Esophagus muscularis mucosa (tissue), 4 donors: ENCODE measurements at regions not wholly inside any gene's neighbourhood (a gene's known extent, or its start where the extent isn't known, plus 50 kb on each side); places are given as distances from the start of the nearest gene placed in this dataset.

Experiments
- DNase-seq: peaks from one replicate; pipeline ENCODE4 v3.0.0-alpha.2; 2017; ENCODE audit errors: extremely low spot score
- H3K27ac ChIP-seq, 4 donors: fragments of 200-600 bp; sonication (generic); replicated peaks in 1 of 4; 1 replicate in 3 of 4; 2 replicates in 1 of 4; pipeline ENCODE4 v1.5.1; 2016 to 2019; ENCODE audit warnings: mild to moderate bottlenecking in 1 of 4
- H3K27me3 ChIP-seq, 4 donors: fragments of 200-600 bp; sonication (generic); one replicate each; pipeline versions ENCODE4 v1.5.1 to v1.6.0; 2016 to 2019
- H3K36me3 ChIP-seq, 4 donors: fragments of 200-600 bp; sonication (generic); one replicate each; pipeline ENCODE4 v1.5.1; 2016 to 2019
- H3K4me1 ChIP-seq, 4 donors: fragments of 200-600 bp; sonication (generic); one replicate each; pipeline ENCODE4 v1.5.1; 2016 to 2019
- H3K4me3 ChIP-seq, 4 donors: fragments of 200-600 bp; sonication (generic); 1 replicate in 2 of 4; 2 replicates in 2 of 4; pipeline ENCODE4 v1.5.1; 2016 to 2019; ENCODE audit warnings: mild to moderate bottlenecking in 4 of 4, moderate library complexity in 1 of 4
- H3K9me3 ChIP-seq, 4 donors: fragments of 200-600 bp; sonication (generic); 1 replicate in 3 of 4; 2 replicates in 1 of 4; pipeline ENCODE4 v1.5.1; 2016 to 2019
- CTCF ChIP-seq, 3 experiments: fragments of 200-600 bp in 2 of 3; fragments of 450-650 bp in 1 of 3; sonication (generic) in 2 of 3; IDR thresholded peaks; one replicate each; pipeline ENCODE4 v1.5.1; 2017 to 2019; ENCODE audit warnings: antibody characterized with exemption in 3 of 3, mild to moderate bottlenecking in 2 of 3, moderate library complexity in 1 of 3
- EP300 ChIP-seq: sonication (generic); formaldehyde crosslinking; IDR thresholded peaks from one replicate; pipeline ENCODE4 v1.6.1; 2017; ENCODE audit warnings: antibody characterized with exemption
- POLR2A ChIP-seq: fragments of 450-650 bp; IDR thresholded peaks from one replicate; pipeline ENCODE4 v1.6.1; 2017; ENCODE audit warnings: antibody characterized with exemption, moderate library complexity, mild to moderate bottlenecking, low read depth
- POLR2AphosphoS5 ChIP-seq, 2 donors: sonication (generic); formaldehyde crosslinking; IDR thresholded peaks; one replicate each; pipeline ENCODE4 v1.6.1; 2017; ENCODE audit warnings: antibody characterized with exemption in 2 of 2
- WGBS: methylation state at CpG from one replicate; pipeline ENCODE4 v1.1.5; 2018; 5-methylcytosine and 5-hydroxymethylcytosine counted together
- intact Hi-C: fragments of 100-400 bp; cut with DNase I; formaldehyde crosslinking; loops from one replicate; pipeline ENCODE4 v1.15.1; 2023

GRCh38 chr14:104244221-104245011 lies 106.0 kb downstream of the KIF26A start:
- peaks cover 0 to 17% (median 0%) of the 10 kb centered on the region in 4 donors for H3K27me3 ChIP-seq
- intact Hi-C loops, result no loop called here
- no peak overlapping the region for H3K27ac ChIP-seq
- DNase-seq, result no peak
- 85% methylated on average over 15 of the region's 23 CpGs for WGBS
- H3K9me3 ChIP-seq, result peaks cover 0 to 30% (median 21%) of the 10 kb centered on the region in 4 donors
- no peak overlapping the region for H3K4me3 ChIP-seq
- no peaks in the 10 kb centered on the region for H3K36me3 ChIP-seq
- TF ChIP-seq POLR2AphosphoS5 (IDR thresholded peaks at IDR 0.05), result no peak
- TF ChIP-seq POLR2A, result no peak
- no peak for TF ChIP-seq EP300
- no peak for TF ChIP-seq CTCF (IDR thresholded peaks at IDR 0.05)
- H3K4me1 ChIP-seq, result no peaks in the 10 kb centered on the region

- WGBS, result 95% methylated on average over 3 of the region's 3 CpGs
- TF ChIP-seq CTCF (IDR thresholded peaks at IDR 0.05), result no peak
- no peak for TF ChIP-seq EP300
- no peak for TF ChIP-seq POLR2AphosphoS5 (IDR thresholded peaks at IDR 0.05)
- no peak for TF ChIP-seq POLR2A
- Histone ChIP-seq H3K9me3 (peaks cover 0 to 30% (median 21%) of the 10 kb centered on the region in 4 donors), H3K27ac (no peak overlapping the region), H3K4me1 (no peaks in the 10 kb centered on the region), H3K27me3 (peaks cover 0 to 12% (median 0%) of the 10 kb centered on the region in 4 donors), H3K36me3 (no peaks in the 10 kb centered on the region), H3K4me3 (no peak overlapping the region)
- no peak for DNase-seq
- intact Hi-C loops, result no loop called here
These were observed 106.7 kb downstream of the KIF26A start for GRCh38 chr14:104245075-104245474.

DNA sequence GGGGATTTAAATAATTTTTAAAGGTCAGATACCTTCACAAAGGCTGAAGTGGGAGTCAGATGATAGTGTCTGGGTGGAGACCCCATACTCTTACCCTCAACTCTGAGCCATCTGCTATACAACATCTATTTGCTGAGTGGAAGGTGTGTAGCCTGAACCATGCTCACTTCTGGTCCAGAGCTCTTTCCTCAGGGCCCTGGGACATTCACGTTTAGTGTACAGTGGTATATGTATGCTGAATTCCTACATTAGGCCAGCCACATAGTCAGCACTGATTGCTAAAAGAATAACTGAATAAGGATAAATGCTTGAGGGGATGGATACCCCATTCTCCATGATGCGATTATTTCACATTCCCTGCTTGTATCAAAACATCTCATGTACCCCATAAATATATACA lies 107.3 kb downstream of the KIF26A start:
- WGBS, result 93% methylated on average over 2 of the region's 2 CpGs
- TF ChIP-seq CTCF (IDR thresholded peaks at IDR 0.05) (no peak), EP300 (no peak), POLR2A (no peak), POLR2AphosphoS5 (IDR thresholded peaks at IDR 0.05) (no peak)
- H3K9me3 ChIP-seq, result peaks cover 0 to 30% (median 21%) of the 10 kb centered on the region in 4 donors
- no peaks in the 10 kb centered on the region for H3K4me1 ChIP-seq
- H3K27ac ChIP-seq, result no peak overlapping the region
- peaks cover 0 to 12% (median 0%) of the 10 kb centered on the region in 4 donors for H3K27me3 ChIP-seq
- no peak overlapping the region for H3K4me3 ChIP-seq
- intact Hi-C loops, result no loop called here
- DNase-seq, result no peak
- no peaks in the 10 kb centered on the region for H3K36me3 ChIP-seq

GRCh38 chr14:104246401-104247335 lies 108.3 kb downstream of the KIF26A start:
- Histone ChIP-seq H3K36me3 (no peaks in the 10 kb centered on the region), H3K9me3 (peaks cover 0 to 30% (median 21%) of the 10 kb centered on the region in 4 donors), H3K4me1 (no peaks in the 10 kb centered on the region), H3K4me3 (no peak overlapping the region), H3K27ac (no peak overlapping the region), H3K27me3 (peaks cover 0 to 12% (median 0%) of the 10 kb centered on the region in 4 donors)
- no peak for TF ChIP-seq EP300
- no peak for TF ChIP-seq CTCF (IDR thresholded peaks at IDR 0.05)
- TF ChIP-seq POLR2A, result no peak
- TF ChIP-seq POLR2AphosphoS5 (IDR thresholded peaks at IDR 0.05), result no peak
- DNase-seq, result no peak
- intact Hi-C loops, result no loop called here
- WGBS, result 90% methylated on average over 19 of the region's 19 CpGs
